Trophoblast cell (in vitro differentiated cells and primary cell): ENCODE measurements at regions not wholly inside any gene's neighbourhood (a gene's known extent, or its start where the extent isn't known, plus 50 kb on each side); places are given as distances from the start of the nearest gene placed in this dataset.
A peak's percentile ranks its signal among the peaks of the same experiment; 100 is the strongest.

Source experiments
- DNase-seq, 2 donors: peaks; one replicate each; pipeline ENCODE4 v3.0.0-alpha.2; 2016
- H2AFZ ChIP-seq: 2 replicates; pipeline ENCODE4 v1.6.1; 2013; ENCODE audit warnings: low read length, moderate library complexity, mild to moderate bottlenecking; ENCODE audit not compliant: insufficient read depth, poor library complexity
- H2AK5ac ChIP-seq: 2 replicates; pipeline ENCODE4 v1.6.1; 2013; ENCODE audit warnings: mild to moderate bottlenecking, low read length
- H2BK120ac ChIP-seq: 2 replicates; pipeline ENCODE4 v1.6.1; 2013; ENCODE audit warnings: low read length, mild to moderate bottlenecking, moderate library complexity; ENCODE audit not compliant: insufficient read depth, poor library complexity
- H2BK12ac ChIP-seq: 2 replicates; pipeline ENCODE4 v1.6.1; 2013; ENCODE audit warnings: mild to moderate bottlenecking, low read length, moderate library complexity
- H2BK5ac ChIP-seq: 2 replicates; pipeline ENCODE4 v1.6.1; 2013; ENCODE audit warnings: low read length, low read depth, moderate library complexity, mild to moderate bottlenecking; ENCODE audit not compliant: poor library complexity
- H3K14ac ChIP-seq: 2 replicates; pipeline ENCODE4 v1.6.1; 2013; ENCODE audit warnings: mild to moderate bottlenecking, low read length
- H3K18ac ChIP-seq: 2 replicates; pipeline ENCODE4 v1.6.1; 2013; ENCODE audit warnings: mild to moderate bottlenecking, low read length
- H3K23ac ChIP-seq: 2 replicates; pipeline ENCODE4 v1.6.1; 2013; ENCODE audit warnings: low read length
- H3K27ac ChIP-seq: 2 replicates; pipeline ENCODE4 v1.5.1; 2013; ENCODE audit warnings: low read depth, mild to moderate bottlenecking, inconsistent platforms, low read length, moderate library complexity
- H3K27me3 ChIP-seq: 2 replicates; pipeline ENCODE4 v1.6.1; 2013; ENCODE audit warnings: inconsistent platforms, mild to moderate bottlenecking, low read length, moderate library complexity; ENCODE audit not compliant: insufficient read depth
- H3K36me3 ChIP-seq, 2 experiments: 1 replicate in 1 of 2; 2 replicates in 1 of 2; pipeline ENCODE4 v1.6.1; 2013; ENCODE audit warnings: low read length in 2 of 2, mild to moderate bottlenecking in 2 of 2, moderate library complexity in 1 of 2; ENCODE audit not compliant: insufficient read depth in 2 of 2, control insufficient read depth in 1 of 2
- H3K4ac ChIP-seq: 2 replicates; pipeline ENCODE4 v1.6.1; 2013; ENCODE audit warnings: low read depth, mild to moderate bottlenecking, low read length, moderate library complexity
- H3K4me1 ChIP-seq, 2 experiments: 1 replicate in 1 of 2; 2 replicates in 1 of 2; pipeline ENCODE4 v1.6.1; 2013; ENCODE audit warnings: low read length in 2 of 2, mild to moderate bottlenecking in 2 of 2, moderate library complexity in 1 of 2; ENCODE audit not compliant: insufficient read depth in 2 of 2, control insufficient read depth in 1 of 2
- H3K4me2 ChIP-seq: 2 replicates; pipeline ENCODE4 v1.6.1; 2013; ENCODE audit warnings: inconsistent platforms, mild to moderate bottlenecking, low read length, moderate library complexity
- H3K4me3 ChIP-seq: 2 replicates; pipeline ENCODE4 v1.5.1; 2013; ENCODE audit warnings: mild to moderate bottlenecking, low read depth, low read length, inconsistent platforms
- H3K79me1 ChIP-seq: one replicate; pipeline ENCODE4 v1.6.1; 2013; ENCODE audit warnings: low read length
- H3K79me2 ChIP-seq: 2 replicates; pipeline ENCODE4 v1.6.1; 2013; ENCODE audit warnings: low read length, mild to moderate bottlenecking; ENCODE audit not compliant: control insufficient read depth, insufficient read depth, poor library complexity
- H3K9ac ChIP-seq: 2 replicates; pipeline ENCODE4 v1.6.1; 2013; ENCODE audit warnings: mild to moderate bottlenecking, low read length
- H3K9me3 ChIP-seq: 2 replicates; pipeline ENCODE4 v1.6.1; 2013; ENCODE audit warnings: low read depth, mild to moderate bottlenecking, control low read depth, inconsistent platforms, low read length; ENCODE audit not compliant: insufficient read depth
- H4K12ac ChIP-seq: 2 replicates; pipeline ENCODE4 v1.6.1; 2013; ENCODE audit warnings: low read depth, mild to moderate bottlenecking, low read length, moderate library complexity
- H4K8ac ChIP-seq: 2 replicates; pipeline ENCODE4 v1.6.1; 2013; ENCODE audit warnings: low read depth, mild to moderate bottlenecking, low read length, moderate library complexity
- H4K91ac ChIP-seq: one replicate; pipeline ENCODE4 v1.6.1; 2013; ENCODE audit warnings: low read depth, mild to moderate bottlenecking, low read length, moderate library complexity
- WGBS: extraction: QIAGEN DNeasy Blood & Tissue Kit; methylation state at CpG from one replicate; pipeline ENCODE4 v1.1.7; 2013; ENCODE audit warnings: missing lambda C conversion rate; ENCODE audit not compliant: insufficient read length, insufficient coverage; ENCODE audit errors: extremely low coverage; 5-methylcytosine and 5-hydroxymethylcytosine counted together

DNA sequence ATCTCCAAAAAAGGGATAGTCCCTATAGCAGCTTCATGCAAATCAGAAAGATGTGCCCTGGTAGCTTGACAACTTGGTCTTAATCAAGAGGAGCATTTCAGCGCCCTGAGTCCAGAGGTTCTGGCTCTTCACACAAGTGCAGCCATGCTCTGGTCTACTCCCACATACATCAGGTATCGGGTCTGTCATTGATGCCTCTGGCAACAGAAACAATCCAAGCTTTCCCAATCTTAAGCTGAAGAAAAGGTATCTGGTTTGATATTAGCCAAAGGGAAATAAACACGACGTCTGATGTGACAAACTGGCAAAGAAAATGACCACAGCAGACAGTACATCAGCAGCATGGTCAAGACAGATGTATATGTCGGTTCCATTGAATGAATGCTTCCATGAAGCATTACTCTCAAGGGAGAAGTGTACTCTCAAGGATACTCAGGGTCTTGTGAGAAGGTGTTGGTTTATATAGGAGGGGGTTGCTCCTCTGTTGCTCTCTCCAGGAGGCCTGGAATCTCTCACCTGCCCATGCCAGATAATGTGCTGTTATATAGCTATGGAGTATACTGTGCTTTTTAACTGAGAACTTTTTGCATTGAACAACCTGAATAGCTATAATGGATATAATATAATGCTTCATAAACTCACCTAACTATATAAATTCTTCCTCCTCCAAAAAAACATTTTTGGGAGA is 879.6 kb upstream of the PCDH10 start:
- Histone ChIP-seq H3K79me1 (no peaks in the 10 kb centered on the region), H3K79me2 (no peaks in the 10 kb centered on the region), H2BK5ac (no peak overlapping the region), H3K9me3 (no peaks in the 10 kb centered on the region), H4K91ac (no peak overlapping the region), H2BK120ac (no peak overlapping the region), H3K4ac (no peak overlapping the region), H3K23ac (peak overlapping the region; percentile 12), H3K9ac (no peak overlapping the region), H3K4me3 (no peak overlapping the region), H2AFZ (no peak overlapping the region), H2BK12ac (no peak overlapping the region), H3K4me1 (no peaks in the 10 kb centered on the region), H3K4me2 (no peak overlapping the region), H3K27ac (no peak overlapping the region), H4K8ac (no peak overlapping the region), H3K36me3 (no peaks in the 10 kb centered on the region), H2AK5ac (no peak overlapping the region), H3K18ac (no peak overlapping the region), H3K27me3 (no peaks in the 10 kb centered on the region), H3K14ac (no peak overlapping the region), H4K12ac (no peak overlapping the region)
- no peak for DNase-seq
- no CpG with 5 or more reads among the region's 5 CpGs for WGBS

DNA sequence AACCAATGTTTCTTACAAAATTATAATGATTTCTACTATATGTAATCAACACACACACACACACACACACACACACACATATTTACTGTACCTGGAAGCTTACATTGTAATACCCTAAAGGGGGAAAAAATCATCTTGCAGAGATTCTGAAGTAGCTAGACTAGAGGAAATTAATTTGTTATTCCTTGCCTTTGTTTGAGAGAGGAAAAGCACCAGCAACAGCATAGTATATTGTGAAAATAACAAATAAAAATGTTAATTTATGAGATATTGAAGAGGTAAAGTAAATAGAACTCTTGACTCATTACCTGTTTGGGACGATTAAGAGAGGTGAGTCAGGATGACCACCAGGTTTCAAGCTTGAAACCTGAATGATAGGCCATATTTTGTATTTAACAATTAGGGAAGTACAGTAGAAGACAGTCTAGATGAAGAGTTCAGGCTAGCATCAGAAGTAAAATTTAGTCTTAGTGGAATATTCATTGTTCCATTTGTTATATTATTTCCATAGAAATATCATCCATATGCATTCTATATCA is 873.4 kb upstream of the PCDH10 start:
- no peak overlapping the region for H2BK120ac ChIP-seq
- H3K79me1 ChIP-seq = no peaks in the 10 kb centered on the region
- no peaks in the 10 kb centered on the region for H3K9me3 ChIP-seq
- H2AK5ac ChIP-seq = no peak overlapping the region
- DNase-seq = no peak
- no peak overlapping the region for H3K14ac ChIP-seq
- H2BK5ac ChIP-seq = no peak overlapping the region
- H3K36me3 ChIP-seq = no peaks in the 10 kb centered on the region
- no peak overlapping the region for H4K91ac ChIP-seq
- WGBS = no CpG with 5 or more reads among the region's 1 CpG
- no peaks in the 10 kb centered on the region for H3K27me3 ChIP-seq
- no peak overlapping the region for H3K4me3 ChIP-seq
- no peak overlapping the region for H3K4ac ChIP-seq
- no peak overlapping the region for H3K23ac ChIP-seq
- no peaks in the 10 kb centered on the region for H3K79me2 ChIP-seq
- H3K4me2 ChIP-seq = no peak overlapping the region
- no peak overlapping the region for H2AFZ ChIP-seq
- no peak overlapping the region for H4K8ac ChIP-seq
- H4K12ac ChIP-seq = no peak overlapping the region
- H2BK12ac ChIP-seq = no peak overlapping the region
- no peak overlapping the region for H3K18ac ChIP-seq
- no peak overlapping the region for H3K27ac ChIP-seq
- no peak overlapping the region for H3K9ac ChIP-seq
- no peaks in the 10 kb centered on the region for H3K4me1 ChIP-seq

DNA sequence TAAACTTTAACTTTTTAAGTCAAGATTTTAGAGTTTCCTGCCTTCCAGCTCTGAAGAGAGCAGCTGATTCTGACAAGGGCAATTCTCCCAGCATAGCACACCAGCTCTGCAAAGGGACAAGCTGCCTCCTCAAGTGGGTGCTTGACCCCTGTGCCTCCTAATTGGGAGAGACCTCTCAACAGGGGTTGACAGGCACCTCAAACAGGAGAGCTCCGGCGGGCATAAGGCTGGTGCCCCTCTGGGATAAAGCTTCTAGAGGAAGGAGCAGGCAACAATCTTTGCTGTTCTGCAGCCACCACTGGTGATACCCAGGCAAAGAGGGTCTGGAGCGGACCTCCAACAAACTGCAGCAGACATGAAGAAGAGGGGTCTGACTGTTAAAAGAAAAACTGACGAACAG is 872.9 kb upstream of the PCDH10 start:
- no CpG with 5 or more reads among the region's 4 CpGs for WGBS
- H2AK5ac ChIP-seq = no peak overlapping the region
- no peak overlapping the region for H3K4me2 ChIP-seq
- no peaks in the 10 kb centered on the region for H3K79me2 ChIP-seq
- H3K36me3 ChIP-seq = no peaks in the 10 kb centered on the region
- no peak overlapping the region for H2BK12ac ChIP-seq
- H3K27me3 ChIP-seq = no peaks in the 10 kb centered on the region
- no peak overlapping the region for H3K14ac ChIP-seq
- H3K4me3 ChIP-seq = no peak overlapping the region
- H2AFZ ChIP-seq = no peak overlapping the region
- no peak overlapping the region for H4K8ac ChIP-seq
- H3K18ac ChIP-seq = no peak overlapping the region
- no peak for DNase-seq
- H3K4ac ChIP-seq = no peak overlapping the region
- no peak overlapping the region for H3K27ac ChIP-seq
- H3K4me1 ChIP-seq = no peaks in the 10 kb centered on the region
- no peak overlapping the region for H2BK5ac ChIP-seq
- H4K91ac ChIP-seq = no peak overlapping the region
- no peaks in the 10 kb centered on the region for H3K79me1 ChIP-seq
- no peak overlapping the region for H4K12ac ChIP-seq
- no peak overlapping the region for H3K23ac ChIP-seq
- no peak overlapping the region for H3K9ac ChIP-seq
- no peaks in the 10 kb centered on the region for H3K9me3 ChIP-seq
- peak overlapping the region; percentile 13 for H2BK120ac ChIP-seq

GRCh38 chr4:132276989-132277388 is 872.1 kb upstream of the PCDH10 start:
- Histone ChIP-seq H2BK12ac (no peak overlapping the region), H3K14ac (no peak overlapping the region), H3K27ac (no peak overlapping the region), H3K4me3 (no peak overlapping the region), H2AFZ (no peak overlapping the region), H4K12ac (no peak overlapping the region), H3K4ac (no peak overlapping the region), H4K91ac (no peak overlapping the region), H3K9ac (no peak overlapping the region), H3K27me3 (no peaks in the 10 kb centered on the region), H3K18ac (no peak overlapping the region), H3K79me1 (no peaks in the 10 kb centered on the region), H3K36me3 (no peaks in the 10 kb centered on the region), H3K4me2 (no peak overlapping the region), H2BK5ac (no peak overlapping the region), H4K8ac (no peak overlapping the region), H3K79me2 (no peaks in the 10 kb centered on the region), H3K4me1 (no peaks in the 10 kb centered on the region), H3K9me3 (no peaks in the 10 kb centered on the region), H2BK120ac (no peak overlapping the region), H2AK5ac (no peak overlapping the region), H3K23ac (no peak overlapping the region)
- no peak for DNase-seq
- WGBS = no CpG with 5 or more reads among the region's 2 CpGs
